ENCODE measurements at regions not wholly inside any gene's neighbourhood (a gene's known extent, or its start where the extent isn't known, plus 50 kb on each side); places are given as distances from the start of the nearest gene placed in this dataset.
"Not testable (repeated sequence)": the region's sequence is repeated elsewhere in the genome, so short reads cannot be mapped to it uniquely, and the experiment has no call there.

- H2BK15ac ChIP-seq (ENCODE audit: low read length): no peak overlapping the region
- H2BK12ac ChIP-seq (ENCODE audit: low read length): no peak overlapping the region
- no peak overlapping the region for H3K9ac ChIP-seq (ENCODE audit: low read depth, low read length, poor library complexity)
- H3K36me3 ChIP-seq (replicated peaks in 1 of 2; ENCODE audit: control insufficient read depth in 2 of 2, insufficient read depth in 2 of 2, low read length in 2 of 2): no peaks in the 10 kb centered on the region
- no peaks in the 10 kb centered on the region for H3K4me1 ChIP-seq (ENCODE audit: control insufficient read depth in 2 of 2, insufficient read depth in 1 of 2, low read depth in 1 of 2, low read length in 2 of 2)
- DNase-seq (ENCODE audit: low spot score): no peak
- no peaks in the 10 kb centered on the region for H3K9me3 ChIP-seq (replicated peaks in 1 of 2; ENCODE audit: control insufficient read depth in 2 of 2, insufficient read depth in 1 of 2, low read depth in 1 of 2, low read length in 2 of 2)
- no peak overlapping the region for H3K4me2 ChIP-seq (ENCODE audit: insufficient read depth, low read length, poor library complexity, severe bottlenecking)
- H4K8ac ChIP-seq (ENCODE audit: low read depth, low read length): no peak overlapping the region
- no peak overlapping the region for H2AK5ac ChIP-seq (ENCODE audit: low read depth, low read length)
- no peak overlapping the region for H2BK5ac ChIP-seq (ENCODE audit: low read length)
- no peak overlapping the region for H4K91ac ChIP-seq (ENCODE audit: low read depth, low read length, poor library complexity)
- no peak overlapping the region for H3K23ac ChIP-seq (ENCODE audit: low read depth, low read length, poor library complexity)
- H3K18ac ChIP-seq (ENCODE audit: low read length): no peak overlapping the region
- no peaks in the 10 kb centered on the region for H3K27me3 ChIP-seq (ENCODE audit: control insufficient read depth in 3 of 3, insufficient read depth in 3 of 3, low read depth in 1 of 3, low read length in 3 of 3)
- no CpG with 5 or more reads among the region's 1 CpG for WGBS, 2 donors (ENCODE audit: extremely low coverage in 2 of 2, insufficient read length in 2 of 2, insufficient replicate concordance in 1 of 2)
- no peaks in the 10 kb centered on the region for H3K79me1 ChIP-seq (ENCODE audit: low read depth, low read length)
- H3K27ac ChIP-seq (replicated peaks; ENCODE audit: low read length): no peak overlapping the region
- H3K14ac ChIP-seq (ENCODE audit: low read length): no peak overlapping the region
- H2BK120ac ChIP-seq (ENCODE audit: low read depth, low read length): no peak overlapping the region
- H2AFZ ChIP-seq (ENCODE audit: low read length): no peak overlapping the region
- H3K4me3 ChIP-seq (ENCODE audit: low read length in 2 of 2): no peak overlapping the region
- no peak overlapping the region for H3K4ac ChIP-seq (ENCODE audit: low read length)
These were observed 81.9 kb upstream of the NR5A2 start for GRCh38 chr1:199945591-199945990.

- Histone ChIP-seq H2AFZ (ENCODE audit: low read length) (no peak overlapping the region), H3K27me3 (ENCODE audit: control insufficient read depth in 3 of 3, insufficient read depth in 3 of 3, low read depth in 1 of 3, low read length in 3 of 3) (no peaks in the 10 kb centered on the region), H3K4ac (ENCODE audit: low read length) (no peak overlapping the region), H4K91ac (ENCODE audit: low read depth, low read length, poor library complexity) (no peak overlapping the region), H2BK120ac (ENCODE audit: low read depth, low read length) (no peak overlapping the region), H4K8ac (ENCODE audit: low read depth, low read length) (no peak overlapping the region), H3K9ac (ENCODE audit: low read depth, low read length, poor library complexity) (no peak overlapping the region), H2BK12ac (ENCODE audit: low read length) (no peak overlapping the region), H3K79me1 (ENCODE audit: low read depth, low read length) (no peaks in the 10 kb centered on the region), H3K18ac (ENCODE audit: low read length) (no peak overlapping the region), H3K14ac (ENCODE audit: low read length) (no peak overlapping the region), H3K36me3 (replicated peaks in 1 of 2; ENCODE audit: control insufficient read depth in 2 of 2, insufficient read depth in 2 of 2, low read length in 2 of 2) (no peaks in the 10 kb centered on the region), H3K4me1 (ENCODE audit: control insufficient read depth in 2 of 2, insufficient read depth in 1 of 2, low read depth in 1 of 2, low read length in 2 of 2) (no peaks in the 10 kb centered on the region), H2AK5ac (ENCODE audit: low read depth, low read length) (no peak overlapping the region), H3K9me3 (replicated peaks in 1 of 2; ENCODE audit: control insufficient read depth in 2 of 2, insufficient read depth in 1 of 2, low read depth in 1 of 2, low read length in 2 of 2) (no peaks in the 10 kb centered on the region), H3K4me3 (ENCODE audit: low read length in 2 of 2) (no peak overlapping the region), H2BK5ac (ENCODE audit: low read length) (no peak overlapping the region), H2BK15ac (ENCODE audit: low read length) (no peak overlapping the region), H3K23ac (ENCODE audit: low read depth, low read length, poor library complexity) (no peak overlapping the region), H3K4me2 (ENCODE audit: insufficient read depth, low read length, poor library complexity, severe bottlenecking) (no peak overlapping the region), H3K27ac (replicated peaks; ENCODE audit: low read length) (no peak overlapping the region)
- DNase-seq (ENCODE audit: low spot score): no peak
- no CpG with 5 or more reads among the region's 7 CpGs for WGBS, 2 donors (ENCODE audit: extremely low coverage in 2 of 2, insufficient read length in 2 of 2, insufficient replicate concordance in 1 of 2)
These were observed 81.0 kb upstream of the NR5A2 start for GRCh38 chr1:199946305-199947155.

- no peak for DNase-seq (ENCODE audit: low spot score)
These were observed 78.8 kb upstream of the NR5A2 start for GRCh38 chr1:199948587-199949280.

GRCh38 chr1:199951005-199951404 is 76.5 kb upstream of the NR5A2 start:
- H3K9me3 ChIP-seq (replicated peaks in 1 of 2; ENCODE audit: control insufficient read depth in 2 of 2, insufficient read depth in 1 of 2, low read depth in 1 of 2, low read length in 2 of 2): not testable (repeated sequence)
- no CpG with 5 or more reads among the region's 6 CpGs for WGBS, 2 donors (ENCODE audit: extremely low coverage in 2 of 2, insufficient read length in 2 of 2, insufficient replicate concordance in 1 of 2)

More at GRCh38 chr1:199948587-199949280, 78.8 kb upstream of the NR5A2 start:
- no peaks in the 10 kb centered on the region for H3K27me3 ChIP-seq (ENCODE audit: control insufficient read depth in 3 of 3, insufficient read depth in 3 of 3, low read depth in 1 of 3, low read length in 3 of 3)
- no CpG with 5 or more reads among the region's 5 CpGs for WGBS, 2 donors (ENCODE audit: extremely low coverage in 2 of 2, insufficient read length in 2 of 2, insufficient replicate concordance in 1 of 2)
- no peak overlapping the region for H2BK15ac ChIP-seq (ENCODE audit: low read length)
- no peak overlapping the region for H3K18ac ChIP-seq (ENCODE audit: low read length)
- no peak overlapping the region for H3K14ac ChIP-seq (ENCODE audit: low read length)
- H3K9me3 ChIP-seq (replicated peaks in 1 of 2; ENCODE audit: control insufficient read depth in 2 of 2, insufficient read depth in 1 of 2, low read depth in 1 of 2, low read length in 2 of 2): no peaks in the 10 kb centered on the region
- no peak overlapping the region for H3K27ac ChIP-seq (replicated peaks; ENCODE audit: low read length)
- no peak overlapping the region for H4K8ac ChIP-seq (ENCODE audit: low read depth, low read length)
- H2BK5ac ChIP-seq (ENCODE audit: low read length): no peak overlapping the region
- H4K91ac ChIP-seq (ENCODE audit: low read depth, low read length, poor library complexity): no peak overlapping the region
- no peak overlapping the region for H3K9ac ChIP-seq (ENCODE audit: low read depth, low read length, poor library complexity)
- no peak overlapping the region for H3K4ac ChIP-seq (ENCODE audit: low read length)
- no peaks in the 10 kb centered on the region for H3K79me1 ChIP-seq (ENCODE audit: low read depth, low read length)
- no peak overlapping the region for H2BK12ac ChIP-seq (ENCODE audit: low read length)
- no peak overlapping the region for H2AK5ac ChIP-seq (ENCODE audit: low read depth, low read length)
- no peak overlapping the region for H3K23ac ChIP-seq (ENCODE audit: low read depth, low read length, poor library complexity)
- H3K36me3 ChIP-seq (replicated peaks in 1 of 2; ENCODE audit: control insufficient read depth in 2 of 2, insufficient read depth in 2 of 2, low read length in 2 of 2): no peaks in the 10 kb centered on the region
- no peaks in the 10 kb centered on the region for H3K4me1 ChIP-seq (ENCODE audit: control insufficient read depth in 2 of 2, insufficient read depth in 1 of 2, low read depth in 1 of 2, low read length in 2 of 2)
- H3K4me3 ChIP-seq (ENCODE audit: low read length in 2 of 2): no peak overlapping the region
- H2BK120ac ChIP-seq (ENCODE audit: low read depth, low read length): no peak overlapping the region
- no peak overlapping the region for H3K4me2 ChIP-seq (ENCODE audit: insufficient read depth, low read length, poor library complexity, severe bottlenecking)
- H2AFZ ChIP-seq (ENCODE audit: low read length): no peak overlapping the region

More at GRCh38 chr1:199951005-199951404, 76.5 kb upstream of the NR5A2 start:
- not testable (repeated sequence) for H2AFZ ChIP-seq (ENCODE audit: low read length); H3K4me1 ChIP-seq (ENCODE audit: control insufficient read depth in 2 of 2, insufficient read depth in 1 of 2, low read depth in 1 of 2, low read length in 2 of 2); H3K14ac ChIP-seq (ENCODE audit: low read length); H3K4ac ChIP-seq (ENCODE audit: low read length); H3K36me3 ChIP-seq (replicated peaks in 1 of 2; ENCODE audit: control insufficient read depth in 2 of 2, insufficient read depth in 2 of 2, low read length in 2 of 2); H3K79me1 ChIP-seq (ENCODE audit: low read depth, low read length); H2BK5ac ChIP-seq (ENCODE audit: low read length); H3K27me3 ChIP-seq (ENCODE audit: control insufficient read depth in 3 of 3, insufficient read depth in 3 of 3, low read depth in 1 of 3, low read length in 3 of 3); H3K23ac ChIP-seq (ENCODE audit: low read depth, low read length, poor library complexity); H3K9ac ChIP-seq (ENCODE audit: low read depth, low read length, poor library complexity); H3K27ac ChIP-seq (replicated peaks; ENCODE audit: low read length); H2BK120ac ChIP-seq (ENCODE audit: low read depth, low read length); H4K91ac ChIP-seq (ENCODE audit: low read depth, low read length, poor library complexity); H3K4me2 ChIP-seq (ENCODE audit: insufficient read depth, low read length, poor library complexity, severe bottlenecking); H3K4me3 ChIP-seq (ENCODE audit: low read length in 2 of 2); DNase-seq (ENCODE audit: low spot score); H4K8ac ChIP-seq (ENCODE audit: low read depth, low read length); H2AK5ac ChIP-seq (ENCODE audit: low read depth, low read length); H2BK15ac ChIP-seq (ENCODE audit: low read length); H2BK12ac ChIP-seq (ENCODE audit: low read length); H3K18ac ChIP-seq (ENCODE audit: low read length)
